WTC11 (cell line): ENCODE measurements at regions not wholly inside any gene's neighbourhood (a gene's known extent, or its start where the extent isn't known, plus 50 kb on each side); places are given as distances from the start of the nearest gene placed in this dataset.

ENCODE experiments used
- ATAC-seq: fragments of 200-7000 bp; cut with Tn5 transposase; 2 replicates; pipeline ENCODE4 v1.10.0; 2021; ENCODE audit warnings: mild to moderate bottlenecking, moderate library complexity
- CTCF ChIA-PET: fragments of 300-600 bp; sonication (Branson Sonifier 250); formaldehyde crosslinking; loops from one replicate; lab custom pipeline; 2021; ENCODE audit warnings: antibody characterized with exemption; lab: Charles Lee
- POLR2A ChIA-PET: fragments of 350-600 bp; sonication (Branson Sonifier 250); formaldehyde crosslinking; loops from one replicate; lab custom pipeline; 2021; ENCODE audit warnings: antibody characterized with exemption; lab: Charles Lee
- DNase-seq: peaks from one replicate; pipeline ENCODE4 v3.0.0; 2021; ENCODE audit warnings: low spot score
- H3K27ac Mint-ChIP-seq: 2 replicates; pipeline ENCODE4 v1.8.0; 2021; ENCODE audit warnings: mixed read lengths
- H3K27me3 Mint-ChIP-seq: 2 replicates; pipeline ENCODE4 v1.8.0; 2021; ENCODE audit warnings: low read depth, mild to moderate bottlenecking, moderate library complexity, mixed read lengths
- H3K36me3 Mint-ChIP-seq: 2 replicates; pipeline ENCODE4 v1.8.0; 2021; ENCODE audit warnings: mixed read lengths
- H3K4me1 Mint-ChIP-seq: 2 replicates; pipeline ENCODE4 v1.8.0; 2022; ENCODE audit warnings: mixed read lengths
- H3K4me3 Mint-ChIP-seq: 2 replicates; pipeline ENCODE4 v1.8.0; 2021; ENCODE audit warnings: mild to moderate bottlenecking, moderate library complexity, mixed read lengths
- H3K9me3 Mint-ChIP-seq: 2 replicates; pipeline ENCODE4 v1.8.0; 2021; ENCODE audit warnings: mixed read lengths
- ATF3 ChIP-seq: sonication (generic); formaldehyde crosslinking; conservative IDR thresholded peaks from 2 replicates; pipeline ENCODE4 v1.8.1; 2022; ENCODE audit warnings: mild to moderate bottlenecking, missing genetic modification reagents
- CDX4 ChIP-seq: fragments of 250-450 bp; sonication (Bioruptor Pico); IDR thresholded peaks from 2 replicates; pipeline ENCODE4 v1.9.0; 2021; ENCODE audit warnings: moderate library complexity, mild to moderate bottlenecking, inconsistent platforms, borderline replicate concordance
- CTCF ChIP-seq: fragments of 200-600 bp; IDR thresholded peaks from 2 replicates; pipeline ENCODE4 v1.8.0; 2022; ENCODE audit warnings: antibody characterized with exemption
- FOXK1 ChIP-seq: sonication (generic); formaldehyde crosslinking; IDR thresholded peaks from 2 replicates; pipeline ENCODE4 v1.8.0; 2022; ENCODE audit warnings: mild to moderate bottlenecking, moderate library complexity, missing genetic modification reagents
- FOXP4 ChIP-seq: sonication (generic); formaldehyde crosslinking; IDR thresholded peaks from 2 replicates; pipeline ENCODE4 v1.8.0; 2022; ENCODE audit warnings: mild to moderate bottlenecking, missing genetic modification reagents
- GABPB1 ChIP-seq: sonication (generic); formaldehyde crosslinking; IDR thresholded peaks from 2 replicates; pipeline ENCODE4 v1.8.1; 2023; ENCODE audit warnings: mild to moderate bottlenecking, missing genetic modification reagents
- GRHL2 ChIP-seq: fragments of 250-450 bp; sonication (Bioruptor Pico); IDR thresholded peaks from 2 replicates; pipeline ENCODE4 v1.8.0; 2022; ENCODE audit warnings: mild to moderate bottlenecking, moderate library complexity; ENCODE audit not compliant: insufficient replicate concordance, severe bottlenecking
- JUN ChIP-seq: sonication (generic); formaldehyde crosslinking; IDR thresholded peaks from 2 replicates; pipeline ENCODE4 v1.8.0; 2023; ENCODE audit warnings: mild to moderate bottlenecking, missing genetic modification reagents
- KAT7 ChIP-seq: sonication (generic); formaldehyde crosslinking; IDR thresholded peaks from 2 replicates; pipeline ENCODE4 v1.8.1; 2023; ENCODE audit warnings: missing genetic modification reagents, mild to moderate bottlenecking, borderline replicate concordance
- OVOL2 ChIP-seq: fragments of 250-450 bp; sonication (Bioruptor Pico); IDR thresholded peaks from 2 replicates; pipeline ENCODE4 v1.9.0; 2021; ENCODE audit warnings: mild to moderate bottlenecking, borderline replicate concordance
- PREB ChIP-seq: sonication (generic); formaldehyde crosslinking; IDR thresholded peaks from 2 replicates; pipeline ENCODE4 v1.8.1; 2022; ENCODE audit warnings: mild to moderate bottlenecking, missing genetic modification reagents, moderate library complexity, borderline replicate concordance
- SMAD3 ChIP-seq: sonication (generic); formaldehyde crosslinking; IDR thresholded peaks from 2 replicates; pipeline ENCODE4 v1.8.0; 2022; ENCODE audit warnings: missing genetic modification reagents, mild to moderate bottlenecking, borderline replicate concordance
- SP1 ChIP-seq: sonication (generic); formaldehyde crosslinking; conservative IDR thresholded peaks from 2 replicates; pipeline ENCODE4 v1.8.1; 2022; ENCODE audit warnings: missing genetic modification reagents
- TEAD1 ChIP-seq: sonication (generic); formaldehyde crosslinking; IDR thresholded peaks from 2 replicates; pipeline ENCODE4 v1.8.0; 2022; ENCODE audit warnings: mild to moderate bottlenecking, missing genetic modification reagents
- TEAD4 ChIP-seq: sonication (generic); formaldehyde crosslinking; IDR thresholded peaks from 2 replicates; pipeline ENCODE4 v1.8.0; 2022; ENCODE audit warnings: mild to moderate bottlenecking, missing genetic modification reagents
- USF1 ChIP-seq: sonication (generic); formaldehyde crosslinking; IDR thresholded peaks from 2 replicates; pipeline ENCODE4 v1.8.0; 2022; ENCODE audit warnings: mild to moderate bottlenecking, missing genetic modification reagents
- USF2 ChIP-seq: sonication (generic); formaldehyde crosslinking; IDR thresholded peaks from 2 replicates; pipeline ENCODE4 v1.8.1; 2023; ENCODE audit warnings: mild to moderate bottlenecking, missing genetic modification reagents, moderate library complexity
- ZNF121 ChIP-seq: sonication (generic); formaldehyde crosslinking; IDR thresholded peaks from 2 replicates; pipeline ENCODE4 v1.8.0; 2023; ENCODE audit warnings: missing genetic modification reagents
- ZNF416 ChIP-seq: fragments of 250-450 bp; sonication (Bioruptor Pico); IDR thresholded peaks from 2 replicates; pipeline ENCODE4 v1.9.0; 2021; ENCODE audit warnings: mild to moderate bottlenecking, inconsistent platforms
- ZNF671 ChIP-seq: fragments of 250-450 bp; sonication (Bioruptor Pico); IDR thresholded peaks from 2 replicates; pipeline ENCODE4 v1.8.0; 2021; ENCODE audit warnings: mild to moderate bottlenecking
- TF ChIP-seq, protein P1 (sequence below): sonication (generic); formaldehyde crosslinking; IDR thresholded peaks from 2 replicates; pipeline ENCODE4 v1.8.1; 2022; ENCODE audit warnings: low read depth, missing genetic modification reagents, borderline replicate concordance
- TF ChIP-seq, protein P2 (sequence below): sonication (generic); formaldehyde crosslinking; IDR thresholded peaks from 2 replicates; pipeline ENCODE4 v1.8.1; 2022; ENCODE audit warnings: mild to moderate bottlenecking, moderate library complexity, missing genetic modification reagents

DNA sequence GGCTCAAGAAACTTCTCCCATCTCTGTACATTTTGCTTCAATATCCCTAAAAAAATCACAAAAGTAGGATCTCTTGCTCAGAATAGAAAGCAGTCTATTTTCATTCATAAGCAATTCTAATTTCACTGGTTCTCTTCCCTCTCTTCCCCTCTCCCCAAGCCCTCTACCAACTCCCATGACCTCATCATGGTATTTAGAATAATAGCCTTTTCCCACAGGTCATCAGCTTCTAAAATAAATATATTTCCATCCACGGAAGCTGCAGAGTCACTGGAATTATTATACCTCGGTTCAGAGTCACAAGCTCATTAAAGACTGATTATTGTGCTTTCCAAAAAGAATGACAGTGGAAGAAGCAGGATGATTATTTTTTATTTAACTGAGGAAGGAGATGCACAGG, 84.2 kb upstream of the ADRA1B start:
- H3K4me3 Mint-ChIP-seq, result no peak overlapping the region
- POLR2A ChIA-PET, result no interaction called here
- no peak overlapping the region for H3K27ac Mint-ChIP-seq
- no peaks in the 10 kb centered on the region for H3K36me3 Mint-ChIP-seq
- no peak for TF ChIP-seq GABPB1 (CRISPR knock-in tag)
- TF ChIP-seq ATF3, result no peak
- TF ChIP-seq SP1 (CRISPR knock-in tag), result no peak
- no peak for TF ChIP-seq ZNF416 (CRISPR knock-in tag)
- no peak for TF ChIP-seq ZNF121 (CRISPR knock-in tag)
- no peak for TF ChIP-seq JUN (CRISPR knock-in tag)
- TF ChIP-seq FOXP4 (CRISPR knock-in tag), result no peak
- no peak for TF ChIP-seq KAT7 (CRISPR knock-in tag)
- TF ChIP-seq, protein P1, sequence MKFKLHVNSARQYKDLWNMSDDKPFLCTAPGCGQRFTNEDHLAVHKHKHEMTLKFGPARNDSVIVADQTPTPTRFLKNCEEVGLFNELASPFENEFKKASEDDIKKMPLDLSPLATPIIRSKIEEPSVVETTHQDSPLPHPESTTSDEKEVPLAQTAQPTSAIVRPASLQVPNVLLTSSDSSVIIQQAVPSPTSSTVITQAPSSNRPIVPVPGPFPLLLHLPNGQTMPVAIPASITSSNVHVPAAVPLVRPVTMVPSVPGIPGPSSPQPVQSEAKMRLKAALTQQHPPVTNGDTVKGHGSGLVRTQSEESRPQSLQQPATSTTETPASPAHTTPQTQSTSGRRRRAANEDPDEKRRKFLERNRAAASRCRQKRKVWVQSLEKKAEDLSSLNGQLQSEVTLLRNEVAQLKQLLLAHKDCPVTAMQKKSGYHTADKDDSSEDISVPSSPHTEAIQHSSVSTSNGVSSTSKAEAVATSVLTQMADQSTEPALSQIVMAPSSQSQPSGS (CRISPR knock-in tag), result no peak
- TF ChIP-seq FOXK1, result no peak
- no peak for TF ChIP-seq OVOL2 (CRISPR knock-in tag)
- TF ChIP-seq TEAD1 (CRISPR knock-in tag), result no peak
- TF ChIP-seq SMAD3 (CRISPR knock-in tag), result no peak
- TF ChIP-seq TEAD4 (CRISPR knock-in tag), result no peak
- no peak for TF ChIP-seq PREB
- no peak for TF ChIP-seq CDX4 (CRISPR knock-in tag)
- no peak for TF ChIP-seq USF1 (CRISPR knock-in tag)
- no peaks in the 10 kb centered on the region for H3K4me1 Mint-ChIP-seq
- CTCF ChIA-PET, result no interaction called here
- no peak for DNase-seq
- peaks cover 7% of the 10 kb centered on the region for H3K9me3 Mint-ChIP-seq
- no peaks in the 10 kb centered on the region for H3K27me3 Mint-ChIP-seq
- no peak for ATAC-seq

GRCh38 chr5:159833088-159833487, 83.2 kb upstream of the ADRA1B start:
- DNase-seq, result no peak
- Mint-ChIP-seq H3K9me3 (peaks cover 7% of the 10 kb centered on the region), H3K4me3 (no peak overlapping the region), H3K36me3 (no peaks in the 10 kb centered on the region), H3K27me3 (no peaks in the 10 kb centered on the region), H3K4me1 (no peaks in the 10 kb centered on the region), H3K27ac (no peak overlapping the region)
- TF ChIP-seq CDX4 (CRISPR knock-in tag), result no peak
- no peak for TF ChIP-seq JUN (CRISPR knock-in tag)
- no peak for TF ChIP-seq ZNF671 (CRISPR knock-in tag)
- no peak for TF ChIP-seq USF2 (CRISPR knock-in tag)
- TF ChIP-seq CTCF, result no peak
- TF ChIP-seq GRHL2 (CRISPR knock-in tag), result no peak
- no peak for TF ChIP-seq ATF3
- TF ChIP-seq, protein P2, sequence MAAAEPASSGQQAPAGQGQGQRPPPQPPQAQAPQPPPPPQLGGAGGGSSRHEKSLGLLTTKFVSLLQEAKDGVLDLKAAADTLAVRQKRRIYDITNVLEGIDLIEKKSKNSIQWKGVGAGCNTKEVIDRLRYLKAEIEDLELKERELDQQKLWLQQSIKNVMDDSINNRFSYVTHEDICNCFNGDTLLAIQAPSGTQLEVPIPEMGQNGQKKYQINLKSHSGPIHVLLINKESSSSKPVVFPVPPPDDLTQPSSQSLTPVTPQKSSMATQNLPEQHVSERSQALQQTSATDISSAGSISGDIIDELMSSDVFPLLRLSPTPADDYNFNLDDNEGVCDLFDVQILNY, result no peak
- TF ChIP-seq SP1 (CRISPR knock-in tag), result no peak
- no peak for TF ChIP-seq KAT7 (CRISPR knock-in tag)
- ATAC-seq, result peak; percentile 85
- ChIA-PET CTCF (interaction anchor here (0.5 to 1.1 kb wide), 2 partner anchors 8 to 154 kb away, joined by 3 to 4 read pairs; no protein-coding TSS in a partner anchor), POLR2A (no interaction called here)
